Mesenchymal stem cell (in vitro differentiated cells and primary cell): ENCODE measurements at regions not wholly inside any gene's neighbourhood (a gene's known extent, or its start where the extent isn't known, plus 50 kb on each side); places are given as distances from the start of the nearest gene placed in this dataset.

Experiments
- DNase-seq: peaks from one replicate; pipeline ENCODE4 v3.0.0-alpha.2; 2013
- H2AFZ ChIP-seq: one replicate; pipeline ENCODE4 v1.6.1; 2013; ENCODE audit warnings: low read depth, mild to moderate bottlenecking, control low read depth, inconsistent platforms, low read length, moderate library complexity
- H2AK5ac ChIP-seq: 2 replicates; pipeline ENCODE4 v1.6.1; 2013; ENCODE audit warnings: low read length, moderate library complexity, mild to moderate bottlenecking, inconsistent platforms; ENCODE audit not compliant: severe bottlenecking
- H2BK120ac ChIP-seq: one replicate; pipeline ENCODE4 v1.6.1; 2013; ENCODE audit warnings: low read depth, mild to moderate bottlenecking, inconsistent platforms, low read length, moderate library complexity
- H2BK12ac ChIP-seq, 2 experiments: one replicate each; pipeline ENCODE4 v1.6.1; 2013; ENCODE audit warnings: inconsistent platforms in 2 of 2, low read length in 2 of 2, mild to moderate bottlenecking in 2 of 2, moderate library complexity in 2 of 2, control low read depth in 1 of 2
- H2BK15ac ChIP-seq: one replicate; pipeline ENCODE4 v1.6.1; 2013; ENCODE audit warnings: mild to moderate bottlenecking, low read depth, inconsistent platforms; ENCODE audit not compliant: poor library complexity, severe bottlenecking
- H2BK5ac ChIP-seq: 2 replicates; pipeline ENCODE4 v1.6.1; 2013; ENCODE audit warnings: low read depth, mild to moderate bottlenecking, low read length, control low read depth, inconsistent platforms; ENCODE audit not compliant: poor library complexity, severe bottlenecking
- H3K14ac ChIP-seq, 2 experiments: one replicate each; pipeline ENCODE4 v1.6.1; 2013; ENCODE audit warnings: inconsistent platforms in 2 of 2, low read length in 2 of 2, control low read depth in 1 of 2, mild to moderate bottlenecking in 1 of 2, moderate library complexity in 1 of 2
- H3K18ac ChIP-seq, 2 experiments: one replicate each; pipeline ENCODE4 v1.6.1; 2013; ENCODE audit warnings: inconsistent platforms in 2 of 2, low read length in 2 of 2, control low read depth in 1 of 2, low read depth in 1 of 2, mild to moderate bottlenecking in 1 of 2
- H3K23ac ChIP-seq, 2 experiments: one replicate each; pipeline ENCODE4 v1.6.1; 2013; ENCODE audit warnings: inconsistent platforms in 2 of 2, low read length in 2 of 2, mild to moderate bottlenecking in 2 of 2, moderate library complexity in 2 of 2, control low read depth in 1 of 2
- H3K27ac ChIP-seq: 2 replicates; pipeline ENCODE4 v1.5.1; 2013; ENCODE audit warnings: mild to moderate bottlenecking, moderate library complexity, low read length, control low read depth, inconsistent platforms; ENCODE audit not compliant: poor library complexity, severe bottlenecking
- H3K27me3 ChIP-seq, 2 experiments: 2 replicates each; pipeline versions ENCODE4 v1.6.1 to v1.7.0; 2013; ENCODE audit warnings: low read length in 2 of 2, mild to moderate bottlenecking in 2 of 2, moderate library complexity in 2 of 2, control low read depth in 1 of 2, inconsistent platforms in 1 of 2; ENCODE audit not compliant: control insufficient read depth in 1 of 2, insufficient read depth in 1 of 2
- H3K36me3 ChIP-seq, 2 experiments: 2 replicates each; pipeline versions ENCODE4 v1.6.1 to v1.7.0; 2013; ENCODE audit warnings: low read length in 2 of 2, control low read depth in 1 of 2, inconsistent platforms in 1 of 2, low read depth in 1 of 2, mild to moderate bottlenecking in 1 of 2; ENCODE audit not compliant: insufficient read depth in 2 of 2, control insufficient read depth in 1 of 2
- H3K4ac ChIP-seq, 2 experiments: one replicate each; pipeline ENCODE4 v1.6.1; 2013; ENCODE audit warnings: inconsistent platforms in 2 of 2, low read length in 2 of 2, mild to moderate bottlenecking in 2 of 2, moderate library complexity in 2 of 2, control low read depth in 1 of 2, low read depth in 1 of 2
- H3K4me1 ChIP-seq: 2 replicates; pipeline ENCODE4 v1.6.1; 2013; ENCODE audit warnings: low read depth, low read length, control low read depth; ENCODE audit not compliant: control insufficient read depth, insufficient read depth
- H3K4me2 ChIP-seq: 2 replicates; pipeline ENCODE4 v1.6.1; 2013; ENCODE audit warnings: low read length, mild to moderate bottlenecking, inconsistent platforms; ENCODE audit not compliant: poor library complexity, severe bottlenecking
- H3K4me3 ChIP-seq, 2 experiments: 2 replicates each; pipeline versions ENCODE4 v1.5.1 to v1.7.0; 2013; ENCODE audit warnings: low read length in 2 of 2, mild to moderate bottlenecking in 2 of 2, control low read depth in 1 of 2, low read depth in 1 of 2; ENCODE audit not compliant: insufficient read depth in 1 of 2
- H3K79me1 ChIP-seq: replicated peaks from 2 replicates; pipeline ENCODE4 v1.6.1; 2013; ENCODE audit warnings: mild to moderate bottlenecking, control low read depth, low read length, inconsistent platforms; ENCODE audit not compliant: poor library complexity, severe bottlenecking
- H3K9ac ChIP-seq: 2 replicates; pipeline ENCODE4 v1.7.0; 2013; ENCODE audit warnings: mild to moderate bottlenecking, low read length, moderate library complexity
- H3K9me3 ChIP-seq: 2 replicates; pipeline ENCODE4 v1.7.0; 2013; ENCODE audit warnings: mild to moderate bottlenecking, low read length; ENCODE audit not compliant: control insufficient read depth
- H4K8ac ChIP-seq: one replicate; pipeline ENCODE4 v1.6.1; 2013; ENCODE audit warnings: inconsistent platforms, mild to moderate bottlenecking, low read length, moderate library complexity
- H4K91ac ChIP-seq: one replicate; pipeline ENCODE4 v1.6.1; 2013; ENCODE audit warnings: mild to moderate bottlenecking, low read length, inconsistent platforms
- WGBS: methylation state at CpG from one replicate; pipeline ENCODE4 v1.1.7; 2013; ENCODE audit warnings: mixed read lengths; 5-methylcytosine and 5-hydroxymethylcytosine counted together

DNA sequence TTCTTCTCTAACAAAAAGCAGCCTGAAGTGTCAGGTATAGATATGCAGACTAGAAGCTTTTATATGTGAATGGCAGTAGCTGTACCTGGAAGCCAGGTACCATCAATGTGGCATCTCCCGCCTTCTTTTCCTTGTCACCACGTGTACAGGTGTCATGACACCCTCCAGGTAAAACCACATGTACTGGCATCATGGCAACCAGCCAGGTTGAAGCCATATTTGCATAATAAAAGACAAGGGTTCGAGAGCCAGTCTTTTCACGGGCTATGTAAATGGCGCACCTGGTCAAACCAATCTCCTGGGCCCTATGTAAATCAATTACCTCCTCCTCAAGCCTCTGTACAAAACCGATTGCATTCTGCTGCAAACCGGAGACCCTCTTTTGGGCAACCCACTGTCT, 541.3 kb downstream of the CDH11 start:
- no peak for DNase-seq
- Histone ChIP-seq H3K36me3 (no peaks in the 10 kb centered on the region), H3K27ac (no peak overlapping the region), H3K9me3 (no peaks in the 10 kb centered on the region), H3K9ac (no peak overlapping the region), H4K8ac (no peak overlapping the region), H2AFZ (no peak overlapping the region), H3K4me3 (no peak overlapping the region), H2BK12ac (no peak overlapping the region), H2BK120ac (no peak overlapping the region), H3K27me3 (no peaks in the 10 kb centered on the region), H3K14ac (no peak overlapping the region), H4K91ac (no peak overlapping the region), H3K4me1 (no peaks in the 10 kb centered on the region), H3K4me2 (no peak overlapping the region), H3K18ac (no peak overlapping the region), H3K4ac (no peak overlapping the region), H2BK5ac (no peak overlapping the region), H3K23ac (no peak overlapping the region), H2BK15ac (peak overlapping the region; percentile 69), H2AK5ac (no peak overlapping the region), H3K79me1 (no peaks in the 10 kb centered on the region)
- 77% methylated on average over 7 of the region's 7 CpGs for WGBS

- H3K4me3 ChIP-seq: no peak overlapping the region
- no peak overlapping the region for H3K18ac ChIP-seq
- H2BK5ac ChIP-seq: no peak overlapping the region
- H3K36me3 ChIP-seq: no peaks in the 10 kb centered on the region
- H4K91ac ChIP-seq: no peak overlapping the region
- no peak overlapping the region for H2BK120ac ChIP-seq
- H3K9me3 ChIP-seq: no peaks in the 10 kb centered on the region
- no peak overlapping the region for H2AK5ac ChIP-seq
- no peak overlapping the region for H3K23ac ChIP-seq
- no peak overlapping the region for H3K4ac ChIP-seq
- H2BK15ac ChIP-seq: no peak overlapping the region
- no peaks in the 10 kb centered on the region for H3K27me3 ChIP-seq
- H2BK12ac ChIP-seq: no peak overlapping the region
- H3K14ac ChIP-seq: no peak overlapping the region
- DNase-seq: no peak
- no peak overlapping the region for H3K27ac ChIP-seq
- no peak overlapping the region for H3K4me2 ChIP-seq
- no peaks in the 10 kb centered on the region for H3K79me1 ChIP-seq
- no peaks in the 10 kb centered on the region for H3K4me1 ChIP-seq
- no peak overlapping the region for H3K9ac ChIP-seq
- no peak overlapping the region for H2AFZ ChIP-seq
- WGBS: 94% methylated on average over 2 of the region's 2 CpGs
- no peak overlapping the region for H4K8ac ChIP-seq
Measured at GRCh38 chr16:64579712-64580111, 542.2 kb downstream of the CDH11 start.

DNA sequence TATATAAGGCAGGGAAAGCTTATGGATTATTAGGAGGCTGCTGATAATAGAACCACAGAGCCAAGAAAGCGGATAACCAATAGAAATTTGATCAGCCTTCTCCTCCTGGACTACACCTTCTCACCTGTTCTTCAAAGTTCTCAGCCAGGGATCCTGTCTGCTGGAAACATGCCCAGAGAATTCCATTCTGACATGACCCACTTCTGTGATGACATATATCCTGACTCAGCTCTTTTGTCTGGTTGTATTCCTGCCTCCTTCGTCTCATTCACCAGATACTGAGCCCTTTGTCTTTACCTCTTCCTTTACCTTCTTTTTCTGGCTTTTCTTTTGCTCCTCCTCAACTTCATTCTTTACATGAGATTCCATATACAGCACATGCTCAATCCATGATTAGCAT, 576.1 kb downstream of the CDH11 start:
- no peak for DNase-seq
- H2BK120ac ChIP-seq: no peak overlapping the region
- H3K18ac ChIP-seq: no peak overlapping the region
- no peak overlapping the region for H3K4me3 ChIP-seq
- H2BK5ac ChIP-seq: no peak overlapping the region
- no peak overlapping the region for H3K27ac ChIP-seq
- no peak overlapping the region for H4K91ac ChIP-seq
- H3K27me3 ChIP-seq: no peaks in the 10 kb centered on the region
- no peak overlapping the region for H2BK12ac ChIP-seq
- no peaks in the 10 kb centered on the region for H3K4me1 ChIP-seq
- no peak overlapping the region for H3K4me2 ChIP-seq
- H3K9ac ChIP-seq: no peak overlapping the region
- H2AFZ ChIP-seq: no peak overlapping the region
- no peak overlapping the region for H3K14ac ChIP-seq
- H3K23ac ChIP-seq: no peak overlapping the region
- H2AK5ac ChIP-seq: no peak overlapping the region
- H4K8ac ChIP-seq: no peak overlapping the region
- H3K36me3 ChIP-seq: no peaks in the 10 kb centered on the region
- no peak overlapping the region for H2BK15ac ChIP-seq
- H3K4ac ChIP-seq: no peak overlapping the region
- no peaks in the 10 kb centered on the region for H3K9me3 ChIP-seq
- H3K79me1 ChIP-seq: no peaks in the 10 kb centered on the region
- whole genome bisulfite sequencing: 98% methylated on average over 2 of the region's 2 CpGs

GRCh38 chr16:64544859-64545258, 577.0 kb downstream of the CDH11 start:
- no peak overlapping the region for H3K9ac ChIP-seq
- H3K9me3 ChIP-seq: no peaks in the 10 kb centered on the region
- no peak overlapping the region for H2AFZ ChIP-seq
- H3K18ac ChIP-seq: no peak overlapping the region
- no peaks in the 10 kb centered on the region for H3K79me1 ChIP-seq
- H3K14ac ChIP-seq: no peak overlapping the region
- no peak overlapping the region for H2AK5ac ChIP-seq
- H3K4me2 ChIP-seq: no peak overlapping the region
- no peak overlapping the region for H4K91ac ChIP-seq
- H4K8ac ChIP-seq: no peak overlapping the region
- no peak overlapping the region for H2BK120ac ChIP-seq
- DNase-seq: no peak
- H3K27me3 ChIP-seq: no peaks in the 10 kb centered on the region
- no peaks in the 10 kb centered on the region for H3K36me3 ChIP-seq
- H3K4me1 ChIP-seq: no peaks in the 10 kb centered on the region
- H3K27ac ChIP-seq: no peak overlapping the region
- no peak overlapping the region for H3K23ac ChIP-seq
- H2BK15ac ChIP-seq: no peak overlapping the region
- 100% methylated on average over 1 of the region's 1 CpG for WGBS
- no peak overlapping the region for H3K4ac ChIP-seq
- H2BK5ac ChIP-seq: no peak overlapping the region
- H3K4me3 ChIP-seq: no peak overlapping the region
- H2BK12ac ChIP-seq: no peak overlapping the region
